Heart left ventricle (tissue), 16 donors: ENCODE measurements at regions not wholly inside any gene's neighbourhood (a gene's known extent, or its start where the extent isn't known, plus 50 kb on each side); places are given as distances from the start of the nearest gene placed in this dataset.

Experiments
- ATAC-seq, 4 donors: fragments of 200-7000 bp; cut with Tn5 transposase; one replicate each; pipeline ENCODE4 v1.9.1; 2020 to 2022; ENCODE audit warnings: moderate library complexity in 4 of 4, mild to moderate bottlenecking in 3 of 4, moderate number of reproducible peaks in 1 of 4
- DNase-seq, 5 donors: peaks; one replicate each; pipeline ENCODE4 v3.0.0-alpha.2; 2020
- H3K27ac ChIP-seq, 12 donors: fragments of 200-600 bp; sonication (generic) in 4 of 12; one replicate each; pipeline versions ENCODE4 v1.5.0 to v1.8.0; 2016 to 2022; ENCODE audit warnings: mild to moderate bottlenecking in 2 of 12
- H3K27me3 ChIP-seq, 9 donors: fragments of 200-600 bp; sonication (generic) in 2 of 9; one replicate each; pipeline versions ENCODE4 v1.5.1 to v1.8.0; 2016 to 2022; ENCODE audit warnings: mild to moderate bottlenecking in 3 of 9
- H3K36me3 ChIP-seq, 9 donors: fragments of 200-600 bp; sonication (generic) in 2 of 9; one replicate each; pipeline versions ENCODE4 v1.5.0 to v1.8.0; 2018 to 2022; ENCODE audit warnings: mild to moderate bottlenecking in 2 of 9
- H3K4me1 ChIP-seq, 12 donors: fragments of 200-600 bp; sonication (generic) in 4 of 12; one replicate each; pipeline versions ENCODE4 v1.5.0 to v1.8.0; 2016 to 2022; ENCODE audit warnings: mild to moderate bottlenecking in 3 of 12
- H3K4me3 ChIP-seq, 12 donors: fragments of 200-600 bp; sonication (generic) in 4 of 12; one replicate each; pipeline versions ENCODE4 v1.5.0 to v1.8.0; 2017 to 2022; ENCODE audit warnings: mild to moderate bottlenecking in 9 of 12, moderate library complexity in 4 of 12
- H3K9me3 ChIP-seq, 12 donors: fragments of 200-600 bp; sonication (generic) in 4 of 12; one replicate each; pipeline versions ENCODE4 v1.5.0 to v1.8.0; 2016 to 2022; ENCODE audit warnings: mild to moderate bottlenecking in 1 of 12
- POLR2A ChIP-seq, 2 donors: fragments of 450-650 bp; IDR thresholded peaks; one replicate each; pipeline ENCODE4 v1.6.1; 2017; ENCODE audit warnings: antibody characterized with exemption in 2 of 2, mild to moderate bottlenecking in 2 of 2, moderate library complexity in 2 of 2
- WGBS, 4 donors: extraction: QIAGEN DNeasy Blood & Tissue Kit in 2 of 4; methylation state at CpG; one replicate each; pipeline versions ENCODE4 v1.1.5 to v1.1.7; 2013 to 2018; 5-methylcytosine and 5-hydroxymethylcytosine counted together
- intact Hi-C, 10 donors: fragments of 100-400 bp; cut with DNase I; formaldehyde crosslinking; loops; one replicate each; pipeline versions ENCODE4 v1.11.1 to v1.14.2; 2022
- TF ChIP-seq, protein P1 (sequence below), 12 donors: fragments of 200-600 bp; sonication (generic) in 4 of 12; IDR thresholded peaks; one replicate each; pipeline versions ENCODE4 v1.5.0 to v1.8.0; 2018 to 2022; ENCODE audit warnings: antibody characterized with exemption in 12 of 12, mild to moderate bottlenecking in 5 of 12
- donor health status: ischemic (EF 13 %, LVEDD 7.1; RV severe dilation, severe dysfunction).
- donor health status: healthy with polysubstance abuse.
- donor health status: DM: no; HTN: yes; CAD: no.
- donor health status: DM: no; HTN: no; CAD: no.
- donor health status: ischemic (EF 25% LVEDD 6.9; RV normal size, moderate dysfunction).
- donor health status: ischemic (EF 25% LVEDD 5.7; RV mildly dilated, moderate dysfunction).
- donor health status: healthy.
- donor health status: DM: yes; HTN: yes; CAD: no.
- donor health status: ischemic (EF 35%, LVEDD 5.7; RV mildly dilated, moderate dysfunction).
- donor health status: nonischemic (EF 11% LVEDD 7.7; RV severe dilation, severe dysfunction).
- donor health status: DM: yes; HTN: yes; CAD: no.
- donor health status: PGD.
- donor health status: ischemic (EF 29% LVEDD 5.4; RV normal size, mild dysfunction).
- donor health status: nonischemic (EF 23%, LVEDD 6.1; RV moderate dilation, normal function).

- no peak for TF ChIP-seq POLR2A (IDR thresholded peaks at IDR 0.05)
- TF ChIP-seq, protein P1, sequence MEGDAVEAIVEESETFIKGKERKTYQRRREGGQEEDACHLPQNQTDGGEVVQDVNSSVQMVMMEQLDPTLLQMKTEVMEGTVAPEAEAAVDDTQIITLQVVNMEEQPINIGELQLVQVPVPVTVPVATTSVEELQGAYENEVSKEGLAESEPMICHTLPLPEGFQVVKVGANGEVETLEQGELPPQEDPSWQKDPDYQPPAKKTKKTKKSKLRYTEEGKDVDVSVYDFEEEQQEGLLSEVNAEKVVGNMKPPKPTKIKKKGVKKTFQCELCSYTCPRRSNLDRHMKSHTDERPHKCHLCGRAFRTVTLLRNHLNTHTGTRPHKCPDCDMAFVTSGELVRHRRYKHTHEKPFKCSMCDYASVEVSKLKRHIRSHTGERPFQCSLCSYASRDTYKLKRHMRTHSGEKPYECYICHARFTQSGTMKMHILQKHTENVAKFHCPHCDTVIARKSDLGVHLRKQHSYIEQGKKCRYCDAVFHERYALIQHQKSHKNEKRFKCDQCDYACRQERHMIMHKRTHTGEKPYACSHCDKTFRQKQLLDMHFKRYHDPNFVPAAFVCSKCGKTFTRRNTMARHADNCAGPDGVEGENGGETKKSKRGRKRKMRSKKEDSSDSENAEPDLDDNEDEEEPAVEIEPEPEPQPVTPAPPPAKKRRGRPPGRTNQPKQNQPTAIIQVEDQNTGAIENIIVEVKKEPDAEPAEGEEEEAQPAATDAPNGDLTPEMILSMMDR (IDR thresholded peaks at IDR 0.05), result no peak
- Histone ChIP-seq H3K36me3 (no peaks in the 10 kb centered on the region), H3K4me3 (no peak overlapping the region), H3K27ac (no peak overlapping the region), H3K27me3 (peaks cover 0 to 14% (median 4%) of the 10 kb centered on the region in 9 donors), H3K9me3 (no peaks in the 10 kb centered on the region), H3K4me1 (peaks cover 0 to 8% (median 0%) of the 10 kb centered on the region in 12 donors)
- ATAC-seq (no peak), DNase-seq (no peak)
- WGBS, 4 donors, result 72 to 74% (median 73%) methylated on average over 2 of the region's 2 CpGs
- intact Hi-C loops, result loop anchor here in 2 of 10 donors (10.0 kb wide), 1 partner anchor 489 kb away; no protein-coding TSS in a partner anchor
These were observed 387.0 kb downstream of the MTX2 start for GRCh38 chr2:176656038-176656775.

DNA sequence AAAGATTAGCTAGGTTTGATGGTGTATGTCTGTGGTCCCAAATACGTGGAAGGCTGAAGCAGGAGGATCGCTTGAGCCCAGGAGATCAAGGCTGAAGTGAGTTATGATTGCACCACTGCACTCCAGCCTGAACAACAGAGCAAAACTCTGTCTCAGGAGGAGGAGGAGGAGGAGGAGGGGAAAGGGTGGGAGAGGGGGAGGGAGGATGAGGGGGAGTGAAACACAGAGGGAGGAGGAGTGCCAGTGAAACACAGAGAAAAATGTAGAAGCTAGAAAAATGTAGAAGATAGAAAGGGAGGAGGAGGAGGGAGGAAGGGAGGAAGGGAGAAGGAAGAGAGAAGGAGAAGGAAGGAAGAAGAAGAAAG lies 387.5 kb downstream of the MTX2 start:
- ATAC-seq (no peak), DNase-seq (no peak)
- intact Hi-C loops, result loop anchor here in 2 of 10 donors (10.0 kb wide), 1 partner anchor 488 kb away; no protein-coding TSS in a partner anchor
- 84 to 91% (median 87%) methylated on average over 2 of the region's 2 CpGs for WGBS, 4 donors
- TF ChIP-seq, protein P1 (IDR thresholded peaks at IDR 0.05), result no peak
- TF ChIP-seq POLR2A (IDR thresholded peaks at IDR 0.05), result no peak
- Histone ChIP-seq H3K27ac (no peak overlapping the region), H3K4me3 (no peak overlapping the region), H3K36me3 (no peaks in the 10 kb centered on the region), H3K27me3 (peaks cover 0 to 13% (median 4%) of the 10 kb centered on the region in 9 donors), H3K4me1 (peaks cover 0 to 8% (median 0%) of the 10 kb centered on the region in 12 donors), H3K9me3 (no peaks in the 10 kb centered on the region)

- ATAC-seq, result peak in 1 of 4 donors; percentile 46
- no peaks in the 10 kb centered on the region for H3K9me3 ChIP-seq
These were observed 388.2 kb downstream of the MTX2 start for GRCh38 chr2:176657393-176657792.

GRCh38 chr2:176658708-176659107 lies 389.5 kb downstream of the MTX2 start:
- no peak for ATAC-seq
- intact Hi-C loops, result loop anchor here in 2 of 10 donors (10.0 kb wide), 1 partner anchor 486 kb away; no protein-coding TSS in a partner anchor
- no peak for DNase-seq
- Histone ChIP-seq H3K9me3 (no peaks in the 10 kb centered on the region), H3K4me3 (no peak overlapping the region), H3K36me3 (no peaks in the 10 kb centered on the region), H3K27me3 (peaks cover 0 to 13% (median 4%) of the 10 kb centered on the region in 9 donors), H3K4me1 (peaks cover 0 to 5% (median 0%) of the 10 kb centered on the region in 12 donors), H3K27ac (no peak overlapping the region)
- WGBS, 4 donors, result 81 to 88% (median 84%) methylated on average over 4 of the region's 4 CpGs
- TF ChIP-seq POLR2A (IDR thresholded peaks at IDR 0.05), result no peak
- TF ChIP-seq, protein P1 (IDR thresholded peaks at IDR 0.05), result no peak

More at GRCh38 chr2:176657393-176657792, 388.2 kb downstream of the MTX2 start:
- no peak for TF ChIP-seq POLR2A (IDR thresholded peaks at IDR 0.05)
- TF ChIP-seq, protein P1 (IDR thresholded peaks at IDR 0.05), result no peak
- WGBS, 4 donors, result 55 to 70% (median 58%) methylated on average over 2 of the region's 2 CpGs
- Histone ChIP-seq H3K27me3 (peaks cover 0 to 9% (median 4%) of the 10 kb centered on the region in 9 donors), H3K4me1 (peaks cover 0 to 8% (median 0%) of the 10 kb centered on the region in 12 donors), H3K4me3 (no peak overlapping the region), H3K36me3 (no peaks in the 10 kb centered on the region), H3K27ac (no peak overlapping the region)
- DNase-seq, result no peak
- intact Hi-C loops, result loop anchor here in 2 of 10 donors (10.0 kb wide), 1 partner anchor 487 kb away; no protein-coding TSS in a partner anchor
